Stomach (tissue), 4 donors: ENCODE measurements at regions not wholly inside any gene's neighbourhood (a gene's known extent, or its start where the extent isn't known, plus 50 kb on each side); places are given as distances from the start of the nearest gene placed in this dataset.

Source experiments
- EP300 ChIP-seq: sonication (generic); formaldehyde crosslinking; IDR thresholded peaks from one replicate; pipeline ENCODE4 v1.6.1; 2017; ENCODE audit warnings: antibody characterized with exemption
- POLR2A ChIP-seq, 4 donors: fragments of 450-650 bp; IDR thresholded peaks; one replicate each; pipeline ENCODE4 v1.6.1; 2016; ENCODE audit warnings: antibody characterized with exemption in 4 of 4, control low read depth in 2 of 4, mild to moderate bottlenecking in 1 of 4, moderate library complexity in 1 of 4
- POLR2AphosphoS5 ChIP-seq, 3 donors: sonication (generic); formaldehyde crosslinking; IDR thresholded peaks; one replicate each; pipeline ENCODE4 v1.6.1; 2016; ENCODE audit warnings: antibody characterized with exemption in 3 of 3
- TF ChIP-seq, protein P1 (sequence below), 7 experiments: fragments of 450-650 bp in 4 of 7; fragments of 200-600 bp in 3 of 7; sonication (generic) in 3 of 7; IDR thresholded peaks; one replicate each; pipeline ENCODE4 v1.5.1; 2016 to 2019; ENCODE audit warnings: antibody characterized with exemption in 7 of 7, control low read depth in 2 of 7, mild to moderate bottlenecking in 1 of 7

- TF ChIP-seq POLR2A (IDR thresholded peaks at IDR 0.05) (no peak), POLR2AphosphoS5 (IDR thresholded peaks at IDR 0.05) (no peak), EP300 (no peak)
- TF ChIP-seq, protein P1, sequence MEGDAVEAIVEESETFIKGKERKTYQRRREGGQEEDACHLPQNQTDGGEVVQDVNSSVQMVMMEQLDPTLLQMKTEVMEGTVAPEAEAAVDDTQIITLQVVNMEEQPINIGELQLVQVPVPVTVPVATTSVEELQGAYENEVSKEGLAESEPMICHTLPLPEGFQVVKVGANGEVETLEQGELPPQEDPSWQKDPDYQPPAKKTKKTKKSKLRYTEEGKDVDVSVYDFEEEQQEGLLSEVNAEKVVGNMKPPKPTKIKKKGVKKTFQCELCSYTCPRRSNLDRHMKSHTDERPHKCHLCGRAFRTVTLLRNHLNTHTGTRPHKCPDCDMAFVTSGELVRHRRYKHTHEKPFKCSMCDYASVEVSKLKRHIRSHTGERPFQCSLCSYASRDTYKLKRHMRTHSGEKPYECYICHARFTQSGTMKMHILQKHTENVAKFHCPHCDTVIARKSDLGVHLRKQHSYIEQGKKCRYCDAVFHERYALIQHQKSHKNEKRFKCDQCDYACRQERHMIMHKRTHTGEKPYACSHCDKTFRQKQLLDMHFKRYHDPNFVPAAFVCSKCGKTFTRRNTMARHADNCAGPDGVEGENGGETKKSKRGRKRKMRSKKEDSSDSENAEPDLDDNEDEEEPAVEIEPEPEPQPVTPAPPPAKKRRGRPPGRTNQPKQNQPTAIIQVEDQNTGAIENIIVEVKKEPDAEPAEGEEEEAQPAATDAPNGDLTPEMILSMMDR (IDR thresholded peaks at IDR 0.05) = no peak
Observed at GRCh38 chr13:59534806-59535205, 628.9 kb downstream of the DIAPH3 start.
